ENCODE measurements at regions not wholly inside any gene's neighbourhood (a gene's known extent, or its start where the extent isn't known, plus 50 kb on each side); places are given as distances from the start of the nearest gene placed in this dataset.

DNA sequence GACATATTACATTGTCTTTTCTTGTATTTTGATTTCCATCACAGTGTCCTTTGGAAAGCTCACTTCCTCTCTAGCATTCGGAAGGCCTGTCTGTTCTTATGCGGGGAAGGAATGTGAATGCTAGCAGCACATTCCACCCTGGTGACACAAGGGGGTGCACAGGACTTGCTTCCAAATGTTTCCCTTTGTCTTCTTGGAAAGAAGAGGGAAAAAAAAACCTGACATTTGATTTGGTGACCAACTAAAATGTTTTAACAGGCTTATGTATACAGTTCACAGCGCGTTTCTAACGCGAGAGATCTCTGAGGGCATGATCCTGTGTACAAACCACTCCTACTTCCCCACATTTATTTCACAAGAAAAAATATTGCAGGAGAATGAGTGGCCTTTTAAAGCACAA lies 107.6 kb upstream of the FXR1 start:
- ATAC-seq (ENCODE audit: low FRiP score) (no peak), DNase-seq (ENCODE audit: low spot score) (no peak)
- TF ChIP-seq, protein P1, sequence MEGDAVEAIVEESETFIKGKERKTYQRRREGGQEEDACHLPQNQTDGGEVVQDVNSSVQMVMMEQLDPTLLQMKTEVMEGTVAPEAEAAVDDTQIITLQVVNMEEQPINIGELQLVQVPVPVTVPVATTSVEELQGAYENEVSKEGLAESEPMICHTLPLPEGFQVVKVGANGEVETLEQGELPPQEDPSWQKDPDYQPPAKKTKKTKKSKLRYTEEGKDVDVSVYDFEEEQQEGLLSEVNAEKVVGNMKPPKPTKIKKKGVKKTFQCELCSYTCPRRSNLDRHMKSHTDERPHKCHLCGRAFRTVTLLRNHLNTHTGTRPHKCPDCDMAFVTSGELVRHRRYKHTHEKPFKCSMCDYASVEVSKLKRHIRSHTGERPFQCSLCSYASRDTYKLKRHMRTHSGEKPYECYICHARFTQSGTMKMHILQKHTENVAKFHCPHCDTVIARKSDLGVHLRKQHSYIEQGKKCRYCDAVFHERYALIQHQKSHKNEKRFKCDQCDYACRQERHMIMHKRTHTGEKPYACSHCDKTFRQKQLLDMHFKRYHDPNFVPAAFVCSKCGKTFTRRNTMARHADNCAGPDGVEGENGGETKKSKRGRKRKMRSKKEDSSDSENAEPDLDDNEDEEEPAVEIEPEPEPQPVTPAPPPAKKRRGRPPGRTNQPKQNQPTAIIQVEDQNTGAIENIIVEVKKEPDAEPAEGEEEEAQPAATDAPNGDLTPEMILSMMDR (IDR thresholded peaks at IDR 0.05): no peak

DNA sequence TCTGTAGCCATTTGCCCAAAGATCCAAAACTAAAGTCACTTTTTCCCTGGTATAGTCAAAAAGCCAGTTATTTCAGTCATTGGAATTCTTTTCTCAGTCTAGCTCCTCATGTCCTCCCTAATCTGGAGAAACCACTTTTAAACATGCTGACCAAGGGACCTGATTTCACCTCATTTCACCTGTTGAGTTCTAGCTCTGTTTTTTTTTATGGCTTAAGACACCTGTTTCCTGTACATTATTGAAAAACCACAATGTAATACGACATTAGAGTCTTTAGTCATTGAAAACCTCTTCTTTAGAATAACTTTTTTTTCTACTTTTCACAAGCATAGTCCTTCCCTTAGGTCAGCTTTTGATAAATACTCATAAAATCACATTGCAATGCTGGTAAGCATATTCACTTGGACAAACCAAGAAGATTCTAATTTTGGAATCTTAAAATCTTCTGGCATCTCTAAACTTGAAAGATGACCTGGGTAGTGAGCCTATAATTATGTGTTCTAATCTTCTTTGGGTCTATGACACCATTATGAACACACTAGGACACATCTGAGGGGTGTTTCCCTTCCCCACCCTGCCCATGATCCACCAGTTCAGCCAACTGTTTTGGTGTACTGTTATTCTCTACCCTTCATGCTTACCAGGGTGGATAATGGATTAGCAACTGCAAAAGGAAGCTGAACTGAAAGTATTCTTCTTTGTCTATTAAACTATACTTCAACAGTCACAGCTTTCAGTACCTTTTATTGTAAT lies 103.5 kb upstream of the FXR1 start:
- TF ChIP-seq, protein P1 (IDR thresholded peaks at IDR 0.05): no peak
- ATAC-seq (ENCODE audit: low FRiP score) (no peak), DNase-seq (ENCODE audit: low spot score) (no peak)

DNA sequence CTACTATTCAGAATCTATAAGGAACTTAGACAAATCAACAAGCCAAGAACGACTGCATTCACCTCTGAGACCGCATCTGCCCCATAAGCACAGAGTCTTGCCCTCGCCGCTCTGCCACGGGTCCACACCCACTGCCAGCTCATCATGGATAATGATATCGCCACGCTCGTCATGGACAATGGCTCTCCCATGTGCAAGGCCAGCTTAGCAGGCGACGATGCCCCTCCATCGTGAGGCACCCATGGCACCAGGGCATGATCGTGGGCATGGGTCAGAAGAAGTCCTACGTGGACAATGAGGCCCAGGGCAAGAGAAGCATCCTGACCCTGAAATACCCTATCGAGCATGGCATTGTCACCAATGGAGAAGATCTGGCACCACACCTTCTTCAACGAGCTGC lies 92.1 kb upstream of the FXR1 start:
- no peak for DNase-seq (ENCODE audit: low spot score)
- TF ChIP-seq, protein P1 (IDR thresholded peaks at IDR 0.05): no peak
- no peak for ATAC-seq (ENCODE audit: low FRiP score)

DNA sequence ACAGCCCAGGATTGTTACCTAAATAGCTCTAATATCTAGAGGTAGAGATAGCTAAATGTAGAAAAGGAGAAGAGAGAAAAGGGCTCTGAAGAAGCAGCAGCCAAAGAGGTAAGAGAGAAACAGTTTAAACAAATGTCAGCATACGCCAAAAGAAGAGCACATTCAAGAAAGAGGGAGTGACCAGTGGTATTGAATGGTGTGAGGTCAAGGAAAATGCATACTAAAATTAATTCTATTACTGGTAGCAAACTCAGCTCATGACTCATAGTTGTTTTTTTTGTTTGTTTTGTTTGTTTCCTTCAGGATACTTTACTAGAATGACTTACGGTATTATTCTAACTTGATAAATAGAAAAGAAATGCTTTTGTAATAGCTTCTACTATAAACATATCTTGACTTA lies 86.5 kb upstream of the FXR1 start:
- TF ChIP-seq, protein P1 (IDR thresholded peaks at IDR 0.05): no peak
- ATAC-seq (ENCODE audit: low FRiP score): no peak

DNA sequence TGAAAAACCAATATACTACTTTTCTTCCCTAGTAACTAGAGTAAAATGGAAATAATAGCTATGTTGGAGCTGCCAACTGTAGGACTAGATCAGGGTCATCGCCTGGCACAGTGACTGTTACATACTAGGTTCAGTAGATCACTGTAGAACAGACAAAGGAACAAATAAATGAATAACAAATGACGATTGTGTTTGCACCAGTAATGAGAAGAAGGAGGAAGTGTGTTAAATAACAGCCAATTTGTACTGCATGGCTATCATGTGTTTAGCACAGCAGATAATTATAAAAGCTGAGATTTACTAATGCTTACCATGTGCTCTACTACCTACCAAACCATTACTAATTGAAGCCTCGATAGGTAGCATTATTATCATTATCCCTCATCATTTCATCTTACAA lies 85.3 kb upstream of the FXR1 start:
- ATAC-seq (ENCODE audit: low FRiP score) (no peak), DNase-seq (ENCODE audit: low spot score) (no peak)
- TF ChIP-seq, protein P1 (IDR thresholded peaks at IDR 0.05): no peak

More for the DNA sequence above, 86.5 kb upstream of the FXR1 start:
- no peak for DNase-seq (ENCODE audit: low spot score)

DNA sequence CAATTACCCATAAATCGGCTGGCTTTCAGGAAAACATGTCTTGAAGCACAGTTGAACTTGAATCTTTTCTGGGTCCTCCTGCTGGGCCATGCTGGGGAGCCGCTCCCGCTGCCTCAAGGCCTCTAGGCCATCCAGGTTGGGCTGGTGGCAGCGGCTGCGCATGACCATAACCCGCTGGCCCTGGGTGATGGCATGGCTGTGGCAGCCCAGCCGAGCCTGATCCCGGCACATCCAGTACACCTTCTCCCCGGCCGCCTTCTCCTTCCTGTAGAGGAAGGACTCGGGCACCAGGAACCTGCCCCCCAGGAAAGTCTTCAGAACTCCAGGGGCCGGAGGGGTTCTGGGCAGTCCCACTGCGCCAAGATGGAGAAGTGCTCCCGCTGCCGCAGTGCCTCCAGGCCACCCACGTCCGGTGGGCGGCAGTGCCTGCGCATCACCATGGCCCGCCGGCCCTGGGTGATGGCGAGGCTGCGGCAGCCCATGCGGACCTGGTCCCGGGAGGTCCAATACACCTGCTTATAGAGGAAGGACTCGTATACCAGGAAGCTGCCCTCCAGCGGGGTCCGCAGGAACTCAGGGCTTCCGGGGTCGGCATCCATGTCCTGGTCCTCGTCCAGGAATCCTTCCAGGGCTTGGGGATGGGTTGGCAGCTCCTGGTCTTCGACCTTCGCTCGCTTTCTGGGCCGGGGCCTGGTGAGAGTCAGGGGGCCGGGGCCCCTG lies 84.3 kb upstream of the FXR1 start:
- no peak for ATAC-seq (ENCODE audit: low FRiP score)
- TF ChIP-seq, protein P1 (IDR thresholded peaks at IDR 0.05): no peak
- no peak for DNase-seq (ENCODE audit: low spot score)

Measured in omental fat pad (tissue), 3 donors.